CD4-positive, alpha-beta T cell (primary cell): ENCODE measurements at regions not wholly inside any gene's neighbourhood (a gene's known extent, or its start where the extent isn't known, plus 50 kb on each side); places are given as distances from the start of the nearest gene placed in this dataset.

Source experiments
- ATAC-seq: fragments of 200-7000 bp; cut with Tn5 transposase; one replicate; pipeline ENCODE4 v1.10.0; 2022; ENCODE audit warnings: mild to moderate bottlenecking; ENCODE audit not compliant: poor library complexity
- CTCF ChIA-PET: fragments of 350-600 bp; sonication (Branson Sonifier 250); formaldehyde crosslinking; loops from one replicate; lab custom pipeline; 2021; ENCODE audit warnings: antibody characterized with exemption, inconsistent platforms; lab: Charles Lee
- POLR2A ChIA-PET: fragments of 350-600 bp; sonication (Branson Sonifier 250); formaldehyde crosslinking; loops from one replicate; lab custom pipeline; 2021; ENCODE audit warnings: antibody characterized with exemption, inconsistent platforms; lab: Charles Lee
- DNase-seq, 14 experiments: peaks; one replicate each; pipeline ENCODE4 v3.0.0-alpha.2; 2013 to 2020; ENCODE audit warnings: mixed read lengths in 2 of 14
- H3K27ac ChIP-seq, 2 donors: one replicate each; pipeline versions ENCODE4 v1.5.1 to v1.7.0; 2013; ENCODE audit warnings: low read length in 2 of 2, low read depth in 1 of 2, mild to moderate bottlenecking in 1 of 2
- H3K27me3 ChIP-seq, 2 experiments: 1 replicate in 1 of 2; 2 replicates in 1 of 2; pipeline versions ENCODE4 v1.6.1 to v1.7.0; 2013; ENCODE audit warnings: low read length in 2 of 2, control low read depth in 1 of 2, mild to moderate bottlenecking in 1 of 2, moderate library complexity in 1 of 2; ENCODE audit not compliant: insufficient read depth in 2 of 2, control insufficient read depth in 1 of 2
- H3K36me3 ChIP-seq: one replicate; pipeline ENCODE4 v1.6.1; 2013; ENCODE audit warnings: low read length, control low read depth; ENCODE audit not compliant: insufficient read depth
- H3K4me1 ChIP-seq: one replicate; pipeline ENCODE4 v1.6.1; 2013; ENCODE audit warnings: low read length, control low read depth; ENCODE audit not compliant: insufficient read depth
- H3K4me3 ChIP-seq: one replicate; pipeline ENCODE4 v1.5.1; 2013; ENCODE audit warnings: mild to moderate bottlenecking, low read length, moderate library complexity
- H3K9me3 ChIP-seq, 2 experiments: 1 replicate in 1 of 2; 2 replicates in 1 of 2; pipeline versions ENCODE4 v1.6.1 to v1.7.0; 2013; ENCODE audit warnings: low read length in 2 of 2, mild to moderate bottlenecking in 2 of 2, control low read depth in 1 of 2, moderate library complexity in 1 of 2; ENCODE audit not compliant: control insufficient read depth in 1 of 2, insufficient read depth in 1 of 2
- H3K27ac Mint-ChIP-seq: one replicate; pipeline ENCODE4 v1.8.0; 2020; ENCODE audit warnings: mixed read lengths
- H3K27me3 Mint-ChIP-seq: one replicate; pipeline ENCODE4 v1.8.0; 2021; ENCODE audit warnings: mixed read lengths
- H3K36me3 Mint-ChIP-seq: one replicate; pipeline ENCODE4 v1.8.0; 2021; ENCODE audit warnings: low read depth, mixed read lengths
- H3K4me1 Mint-ChIP-seq: one replicate; pipeline ENCODE4 v1.8.0; 2021; ENCODE audit warnings: low read depth, mixed read lengths
- H3K4me3 Mint-ChIP-seq: one replicate; pipeline ENCODE4 v1.8.0; 2020; ENCODE audit warnings: mild to moderate bottlenecking, mixed read lengths
- H3K9me3 Mint-ChIP-seq: one replicate; pipeline ENCODE4 v1.8.0; 2020; ENCODE audit warnings: mixed read lengths
- intact Hi-C, 2 experiments: fragments of 100-400 bp; cut with DNase I in 1 of 2; cut with micrococcal nuclease in 1 of 2; formaldehyde crosslinking; loops; one replicate each; pipeline versions ENCODE4 v1.15.1 to v1.9.0; 2023 to 2025; cut with DNase I, micrococcal nuclease
- TF ChIP-seq, protein P1 (sequence below): fragments of 200-600 bp; IDR thresholded peaks from one replicate; pipeline ENCODE4 v1.8.0; 2022; ENCODE audit warnings: antibody characterized with exemption, mild to moderate bottlenecking

DNA sequence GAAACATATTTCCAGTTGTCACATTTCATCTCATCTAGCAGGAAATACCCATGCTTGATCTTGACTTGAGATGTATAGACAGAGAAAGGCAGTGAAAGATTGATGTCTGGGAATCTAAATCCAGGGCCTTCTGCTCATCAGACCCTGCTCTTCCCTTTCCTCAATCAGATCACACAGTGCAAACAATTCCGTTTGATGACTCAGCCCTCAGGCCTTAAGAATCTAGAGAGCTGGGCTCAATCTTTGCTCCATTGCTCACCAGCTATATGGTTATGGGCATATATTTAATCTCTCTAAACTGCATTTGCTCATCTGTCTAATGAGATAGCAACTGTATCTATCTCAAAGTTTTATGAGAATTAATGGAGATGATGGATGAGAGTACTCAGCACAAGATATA lies 201.8 kb upstream of the CCDC196 start:
- no peak overlapping the region for H3K4me3 ChIP-seq
- H3K4me1 ChIP-seq: no peaks in the 10 kb centered on the region
- H3K36me3 Mint-ChIP-seq: no peaks in the 10 kb centered on the region
- ChIA-PET CTCF (no interaction called here), POLR2A (no interaction called here)
- TF ChIP-seq, protein P1, sequence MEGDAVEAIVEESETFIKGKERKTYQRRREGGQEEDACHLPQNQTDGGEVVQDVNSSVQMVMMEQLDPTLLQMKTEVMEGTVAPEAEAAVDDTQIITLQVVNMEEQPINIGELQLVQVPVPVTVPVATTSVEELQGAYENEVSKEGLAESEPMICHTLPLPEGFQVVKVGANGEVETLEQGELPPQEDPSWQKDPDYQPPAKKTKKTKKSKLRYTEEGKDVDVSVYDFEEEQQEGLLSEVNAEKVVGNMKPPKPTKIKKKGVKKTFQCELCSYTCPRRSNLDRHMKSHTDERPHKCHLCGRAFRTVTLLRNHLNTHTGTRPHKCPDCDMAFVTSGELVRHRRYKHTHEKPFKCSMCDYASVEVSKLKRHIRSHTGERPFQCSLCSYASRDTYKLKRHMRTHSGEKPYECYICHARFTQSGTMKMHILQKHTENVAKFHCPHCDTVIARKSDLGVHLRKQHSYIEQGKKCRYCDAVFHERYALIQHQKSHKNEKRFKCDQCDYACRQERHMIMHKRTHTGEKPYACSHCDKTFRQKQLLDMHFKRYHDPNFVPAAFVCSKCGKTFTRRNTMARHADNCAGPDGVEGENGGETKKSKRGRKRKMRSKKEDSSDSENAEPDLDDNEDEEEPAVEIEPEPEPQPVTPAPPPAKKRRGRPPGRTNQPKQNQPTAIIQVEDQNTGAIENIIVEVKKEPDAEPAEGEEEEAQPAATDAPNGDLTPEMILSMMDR: no peak
- no peak for DNase-seq
- intact Hi-C loops: no loop called here
- ATAC-seq: no peak
- H3K4me1 Mint-ChIP-seq: no peaks in the 10 kb centered on the region
- H3K9me3 Mint-ChIP-seq: no peaks in the 10 kb centered on the region
- H3K4me3 Mint-ChIP-seq: no peak overlapping the region
- no peaks in the 10 kb centered on the region for H3K27me3 ChIP-seq
- no peak overlapping the region for H3K27ac Mint-ChIP-seq
- H3K9me3 ChIP-seq: peaks cover 0 to 4% of the 10 kb centered on the region in 2 experiments
- no peak overlapping the region for H3K27ac ChIP-seq
- H3K36me3 ChIP-seq: no peaks in the 10 kb centered on the region
- H3K27me3 Mint-ChIP-seq: no peaks in the 10 kb centered on the region

DNA sequence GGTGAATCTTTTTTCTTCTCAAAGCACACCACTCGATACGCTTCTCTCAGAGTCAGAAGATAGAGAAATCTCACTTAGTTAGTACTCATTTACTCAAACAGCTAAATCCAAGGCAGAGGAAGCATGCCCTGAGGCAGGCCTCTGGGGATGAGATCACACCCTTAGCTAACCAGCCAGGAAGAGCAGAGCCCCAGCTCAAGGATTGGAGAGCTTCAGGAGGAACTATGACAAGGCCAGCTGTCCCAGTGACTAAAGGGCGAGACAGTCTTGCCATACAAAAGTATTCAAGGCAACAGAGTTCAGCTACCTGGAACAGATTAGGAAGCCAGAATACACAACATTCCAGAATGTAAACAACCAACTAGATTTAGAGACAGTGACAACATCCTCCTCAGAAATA lies 197.7 kb upstream of the CCDC196 start:
- H3K36me3 Mint-ChIP-seq: no peaks in the 10 kb centered on the region
- DNase-seq (no peak), ATAC-seq (no peak)
- ChIA-PET CTCF (no interaction called here), POLR2A (no interaction called here)
- no peaks in the 10 kb centered on the region for H3K9me3 Mint-ChIP-seq
- no peak overlapping the region for H3K4me3 Mint-ChIP-seq
- H3K4me3 ChIP-seq: no peak overlapping the region
- H3K27me3 ChIP-seq: no peaks in the 10 kb centered on the region
- H3K4me1 ChIP-seq: no peaks in the 10 kb centered on the region
- intact Hi-C loops: no loop called here
- H3K9me3 ChIP-seq: no peaks in the 10 kb centered on the region
- H3K27ac Mint-ChIP-seq: no peak overlapping the region
- H3K36me3 ChIP-seq: no peaks in the 10 kb centered on the region
- no peak overlapping the region for H3K27ac ChIP-seq
- H3K4me1 Mint-ChIP-seq: no peaks in the 10 kb centered on the region
- H3K27me3 Mint-ChIP-seq: no peaks in the 10 kb centered on the region
- TF ChIP-seq, protein P1: no peak

DNA sequence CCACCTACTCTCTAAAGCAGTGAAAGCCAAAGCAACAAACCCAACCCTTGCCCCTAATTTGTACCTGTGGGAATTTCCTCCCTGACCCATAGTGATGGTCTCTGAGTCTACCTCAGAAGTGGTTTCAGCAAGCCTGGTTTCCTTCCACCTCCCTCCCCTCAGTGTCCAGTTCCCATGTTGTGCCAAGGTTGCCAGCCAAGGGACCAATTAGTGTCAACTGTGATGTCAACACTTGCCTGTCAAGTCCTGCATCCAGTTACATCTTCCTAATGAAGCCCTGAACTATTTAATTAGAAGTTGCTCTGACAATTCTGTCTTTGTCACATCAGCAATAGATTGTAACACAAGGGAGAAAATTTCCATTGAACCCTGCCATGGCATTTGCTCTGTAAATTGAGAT lies 194.4 kb upstream of the CCDC196 start:
- Histone ChIP-seq H3K9me3 (peaks cover 0 to 4% of the 10 kb centered on the region in 2 experiments), H3K4me3 (no peak overlapping the region), H3K36me3 (no peaks in the 10 kb centered on the region), H3K27ac (no peak overlapping the region), H3K27me3 (no peaks in the 10 kb centered on the region), H3K4me1 (no peaks in the 10 kb centered on the region)
- no peaks in the 10 kb centered on the region for H3K36me3 Mint-ChIP-seq
- TF ChIP-seq, protein P1: no peak
- CTCF ChIA-PET: no interaction called here
- no peak overlapping the region for H3K4me3 Mint-ChIP-seq
- no peaks in the 10 kb centered on the region for H3K4me1 Mint-ChIP-seq
- DNase-seq (no peak), ATAC-seq (no peak)
- no peaks in the 10 kb centered on the region for H3K9me3 Mint-ChIP-seq
- POLR2A ChIA-PET: no interaction called here
- no peak overlapping the region for H3K27ac Mint-ChIP-seq
- H3K27me3 Mint-ChIP-seq: peaks cover 4% of the 10 kb centered on the region
- intact Hi-C loops: no loop called here
